ENCODE measurements at regions not wholly inside any gene's neighbourhood (a gene's known extent, or its start where the extent isn't known, plus 50 kb on each side); places are given as distances from the start of the nearest gene placed in this dataset.

DNA sequence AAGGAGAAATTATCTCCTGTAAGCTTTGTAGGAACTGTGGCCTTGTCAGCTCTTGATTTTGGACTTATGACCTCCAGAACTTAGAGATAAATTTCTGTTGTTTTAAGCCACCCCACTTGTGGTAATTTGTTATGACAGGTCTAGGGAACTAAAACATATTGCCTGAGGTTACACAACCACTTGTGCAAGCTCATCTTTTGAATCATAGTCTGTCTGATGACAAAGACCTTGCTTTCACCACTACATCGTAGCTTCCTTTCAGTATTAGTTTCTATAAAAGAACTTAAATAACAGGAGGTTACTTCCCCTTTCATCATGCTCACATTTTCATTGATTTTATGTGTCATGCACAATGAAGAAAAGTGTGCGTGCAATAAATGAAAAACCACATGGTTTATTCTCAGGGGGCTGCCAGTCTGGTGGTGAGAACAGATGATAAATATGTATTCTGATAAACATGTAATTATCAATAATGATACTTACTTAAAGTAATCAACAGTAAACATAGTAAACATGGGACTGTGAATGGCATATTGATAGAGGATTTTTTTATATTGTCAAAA, 690.0 kb upstream of the HS3ST1 start:
- TF ChIP-seq, protein P1, sequence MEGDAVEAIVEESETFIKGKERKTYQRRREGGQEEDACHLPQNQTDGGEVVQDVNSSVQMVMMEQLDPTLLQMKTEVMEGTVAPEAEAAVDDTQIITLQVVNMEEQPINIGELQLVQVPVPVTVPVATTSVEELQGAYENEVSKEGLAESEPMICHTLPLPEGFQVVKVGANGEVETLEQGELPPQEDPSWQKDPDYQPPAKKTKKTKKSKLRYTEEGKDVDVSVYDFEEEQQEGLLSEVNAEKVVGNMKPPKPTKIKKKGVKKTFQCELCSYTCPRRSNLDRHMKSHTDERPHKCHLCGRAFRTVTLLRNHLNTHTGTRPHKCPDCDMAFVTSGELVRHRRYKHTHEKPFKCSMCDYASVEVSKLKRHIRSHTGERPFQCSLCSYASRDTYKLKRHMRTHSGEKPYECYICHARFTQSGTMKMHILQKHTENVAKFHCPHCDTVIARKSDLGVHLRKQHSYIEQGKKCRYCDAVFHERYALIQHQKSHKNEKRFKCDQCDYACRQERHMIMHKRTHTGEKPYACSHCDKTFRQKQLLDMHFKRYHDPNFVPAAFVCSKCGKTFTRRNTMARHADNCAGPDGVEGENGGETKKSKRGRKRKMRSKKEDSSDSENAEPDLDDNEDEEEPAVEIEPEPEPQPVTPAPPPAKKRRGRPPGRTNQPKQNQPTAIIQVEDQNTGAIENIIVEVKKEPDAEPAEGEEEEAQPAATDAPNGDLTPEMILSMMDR (IDR thresholded peaks at IDR 0.05 in 2 of 3, conservative IDR thresholded peaks at IDR 0.05 in 1 of 3; ENCODE audit: borderline replicate concordance in 1 of 3, insufficient read depth in 1 of 3, low read depth in 2 of 3, low read length in 2 of 3), result no peak
- TF ChIP-seq YY1 (IDR thresholded peaks at IDR 0.05; ENCODE audit: extremely low read depth, insufficient replicate concordance, low read depth, low read length), result no peak
- TF ChIP-seq POLR2A (IDR thresholded peaks at IDR 0.05; ENCODE audit: borderline replicate concordance, extremely low read depth, insufficient read depth, insufficient read length), result no peak
- peak; percentile 64; the same call in 1 of the 2 replicates for TF ChIP-seq CEBPB (IDR thresholded peaks at IDR 0.05; ENCODE audit: low read depth)
- TF ChIP-seq JUND (IDR thresholded peaks at IDR 0.05), result no peak
- TF ChIP-seq POLR2AphosphoS5 (IDR thresholded peaks at IDR 0.05; ENCODE audit: low read depth, low read length), result no peak
- no peak for TF ChIP-seq RAD21 (IDR thresholded peaks at IDR 0.05; ENCODE audit: low read depth)
- no peak for TF ChIP-seq EZH2 (IDR thresholded peaks at IDR 0.05)
- no peak for TF ChIP-seq SP1 (IDR thresholded peaks at IDR 0.05; ENCODE audit: low read depth)
- TF ChIP-seq, protein P2, sequence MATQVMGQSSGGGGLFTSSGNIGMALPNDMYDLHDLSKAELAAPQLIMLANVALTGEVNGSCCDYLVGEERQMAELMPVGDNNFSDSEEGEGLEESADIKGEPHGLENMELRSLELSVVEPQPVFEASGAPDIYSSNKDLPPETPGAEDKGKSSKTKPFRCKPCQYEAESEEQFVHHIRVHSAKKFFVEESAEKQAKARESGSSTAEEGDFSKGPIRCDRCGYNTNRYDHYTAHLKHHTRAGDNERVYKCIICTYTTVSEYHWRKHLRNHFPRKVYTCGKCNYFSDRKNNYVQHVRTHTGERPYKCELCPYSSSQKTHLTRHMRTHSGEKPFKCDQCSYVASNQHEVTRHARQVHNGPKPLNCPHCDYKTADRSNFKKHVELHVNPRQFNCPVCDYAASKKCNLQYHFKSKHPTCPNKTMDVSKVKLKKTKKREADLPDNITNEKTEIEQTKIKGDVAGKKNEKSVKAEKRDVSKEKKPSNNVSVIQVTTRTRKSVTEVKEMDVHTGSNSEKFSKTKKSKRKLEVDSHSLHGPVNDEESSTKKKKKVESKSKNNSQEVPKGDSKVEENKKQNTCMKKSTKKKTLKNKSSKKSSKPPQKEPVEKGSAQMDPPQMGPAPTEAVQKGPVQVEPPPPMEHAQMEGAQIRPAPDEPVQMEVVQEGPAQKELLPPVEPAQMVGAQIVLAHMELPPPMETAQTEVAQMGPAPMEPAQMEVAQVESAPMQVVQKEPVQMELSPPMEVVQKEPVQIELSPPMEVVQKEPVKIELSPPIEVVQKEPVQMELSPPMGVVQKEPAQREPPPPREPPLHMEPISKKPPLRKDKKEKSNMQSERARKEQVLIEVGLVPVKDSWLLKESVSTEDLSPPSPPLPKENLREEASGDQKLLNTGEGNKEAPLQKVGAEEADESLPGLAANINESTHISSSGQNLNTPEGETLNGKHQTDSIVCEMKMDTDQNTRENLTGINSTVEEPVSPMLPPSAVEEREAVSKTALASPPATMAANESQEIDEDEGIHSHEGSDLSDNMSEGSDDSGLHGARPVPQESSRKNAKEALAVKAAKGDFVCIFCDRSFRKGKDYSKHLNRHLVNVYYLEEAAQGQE (IDR thresholded peaks at IDR 0.05; ENCODE audit: low read depth), result no peak
- TF ChIP-seq SIN3A (IDR thresholded peaks at IDR 0.05; ENCODE audit: low read depth), result no peak
- TF ChIP-seq, protein P3, sequence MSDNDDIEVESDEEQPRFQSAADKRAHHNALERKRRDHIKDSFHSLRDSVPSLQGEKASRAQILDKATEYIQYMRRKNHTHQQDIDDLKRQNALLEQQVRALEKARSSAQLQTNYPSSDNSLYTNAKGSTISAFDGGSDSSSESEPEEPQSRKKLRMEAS (IDR thresholded peaks at IDR 0.05), result no peak
- no peak for TF ChIP-seq SRF (IDR thresholded peaks at IDR 0.05; ENCODE audit: low read depth)
